Activated T-helper 1 cell treated with anti-CD3 and anti-CD28 coated beads, Interleukin-12 subunit alpha, Interleukin-12 subunit beta, Interleukin-2, Interleukin-4 antibody, amounts not matched to agents 30 ng/mL and 10 ng/mL and 1 ng/mL, durations not matched to agents 14 hours and 24 hours and 36 hours (primary cell): ENCODE measurements at regions not wholly inside any gene's neighbourhood (a gene's known extent, or its start where the extent isn't known, plus 50 kb on each side); places are given as distances from the start of the nearest gene placed in this dataset.
"Not testable (repeated sequence)": the region's sequence is repeated elsewhere in the genome, so short reads cannot be mapped to it uniquely, and the experiment has no call there.

ENCODE experiments used
- DNase-seq: peaks from one replicate; pipeline ENCODE4 v3.0.0; 2021; ENCODE audit warnings: low spot score
- H3K27ac Mint-ChIP-seq: one replicate; pipeline ENCODE4 v1.8.0; 2021; ENCODE audit warnings: mild to moderate bottlenecking, mixed read lengths
- H3K27me3 Mint-ChIP-seq: one replicate; pipeline ENCODE4 v1.8.0; 2022; ENCODE audit warnings: mild to moderate bottlenecking, moderate library complexity, mixed read lengths; ENCODE audit not compliant: insufficient read depth
- H3K36me3 Mint-ChIP-seq: one replicate; pipeline ENCODE4 v1.8.0; 2021; ENCODE audit warnings: low read depth, mixed read lengths
- H3K4me1 Mint-ChIP-seq: one replicate; pipeline ENCODE4 v1.8.0; 2021; ENCODE audit warnings: low read depth, mixed read lengths
- H3K4me3 Mint-ChIP-seq: one replicate; pipeline ENCODE4 v1.8.0; 2021; ENCODE audit warnings: mild to moderate bottlenecking, moderate library complexity, mixed read lengths
- H3K9me3 Mint-ChIP-seq: one replicate; pipeline ENCODE4 v1.8.0; 2021; ENCODE audit warnings: mixed read lengths
- intact Hi-C: fragments of 100-400 bp; cut with micrococcal nuclease; formaldehyde crosslinking; loops from one replicate; pipeline ENCODE4 v1.15.1; 2024

GRCh38 chr16:72473631-72474030 lies 301.7 kb upstream of the PMFBP1 start:
- Mint-ChIP-seq H3K4me3 (no peak overlapping the region), H3K36me3 (peaks cover 2% of the 10 kb centered on the region), H3K27ac (no peak overlapping the region), H3K9me3 (no peaks in the 10 kb centered on the region), H3K27me3 (no peaks in the 10 kb centered on the region), H3K4me1 (peaks cover 20% of the 10 kb centered on the region)
- intact Hi-C loops, result loop anchor here (2.0 to 10.0 kb wide), 4 partner anchors 191 to 581 kb away; partner anchors contain the start of gene DHODH
- DNase-seq, result no peak

GRCh38 chr16:72471317-72471924 lies 299.5 kb upstream of the PMFBP1 start:
- Mint-ChIP-seq H3K9me3 (no peaks in the 10 kb centered on the region), H3K27ac (no peak overlapping the region), H3K27me3 (peaks cover 4% of the 10 kb centered on the region), H3K4me1 (peaks cover 20% of the 10 kb centered on the region), H3K36me3 (no peaks in the 10 kb centered on the region), H3K4me3 (no peak overlapping the region)
- intact Hi-C loops, result loop anchor here (10.0 kb wide), 2 partner anchors 313 to 583 kb away; no protein-coding TSS in a partner anchor
- no peak for DNase-seq

DNA sequence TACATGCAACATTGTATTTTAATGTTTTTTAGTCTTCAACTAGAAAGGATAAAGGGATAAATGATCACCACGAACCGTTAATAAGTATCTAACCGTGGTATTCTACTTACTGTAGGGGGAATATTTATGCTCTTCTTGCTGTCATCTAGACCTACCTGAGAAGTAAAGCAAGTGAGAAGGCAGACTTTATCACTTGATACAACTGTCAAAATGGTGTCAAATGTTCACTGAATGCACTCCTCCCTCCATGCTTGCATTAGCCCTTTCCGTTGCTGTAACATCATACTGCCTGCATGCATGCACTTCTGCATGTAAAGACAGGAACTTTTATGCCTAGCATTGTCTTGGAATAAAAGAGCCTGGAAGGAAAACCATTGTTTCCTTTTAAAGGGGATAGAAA lies 298.6 kb upstream of the PMFBP1 start:
- Mint-ChIP-seq H3K4me1 (peaks cover 16% of the 10 kb centered on the region), H3K27ac (no peak overlapping the region), H3K27me3 (peaks cover 4% of the 10 kb centered on the region), H3K36me3 (no peaks in the 10 kb centered on the region), H3K9me3 (no peaks in the 10 kb centered on the region), H3K4me3 (no peak overlapping the region)
- intact Hi-C loops, result loop anchor here (10.0 kb wide), 2 partner anchors 314 to 584 kb away; no protein-coding TSS in a partner anchor
- DNase-seq, result no peak

DNA sequence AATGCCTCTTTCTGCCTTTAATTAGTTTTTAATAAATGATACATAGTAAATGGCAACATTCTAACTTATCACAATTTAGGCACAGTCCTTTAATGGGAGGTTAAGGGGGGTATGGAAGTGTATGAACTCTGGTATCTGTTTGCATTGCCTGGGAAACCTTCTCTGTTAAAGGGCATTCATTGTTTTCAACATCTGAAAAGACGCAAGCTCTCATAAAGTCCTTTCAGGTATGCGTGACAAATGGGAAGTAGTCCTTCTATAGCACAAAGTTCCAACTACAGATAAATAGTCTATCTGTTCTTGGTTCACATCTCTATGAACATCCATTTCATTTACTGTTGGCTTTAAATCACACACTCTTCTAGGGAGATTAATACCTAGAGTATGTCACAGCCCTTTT lies 298.0 kb upstream of the PMFBP1 start:
- no peak overlapping the region for H3K4me3 Mint-ChIP-seq
- no peak for DNase-seq
- H3K9me3 Mint-ChIP-seq, result no peaks in the 10 kb centered on the region
- no peak overlapping the region for H3K27ac Mint-ChIP-seq
- peaks cover 4% of the 10 kb centered on the region for H3K27me3 Mint-ChIP-seq
- intact Hi-C loops, result loop anchor here (10.0 kb wide), 3 partner anchors 225 to 585 kb away; no protein-coding TSS in a partner anchor
- H3K36me3 Mint-ChIP-seq, result no peaks in the 10 kb centered on the region
- H3K4me1 Mint-ChIP-seq, result peaks cover 13% of the 10 kb centered on the region

GRCh38 chr16:72468582-72468981 lies 296.6 kb upstream of the PMFBP1 start:
- Mint-ChIP-seq H3K27ac (no peak overlapping the region), H3K4me3 (no peak overlapping the region)
- intact Hi-C loops, result loop anchor here (10.0 kb wide), 1 partner anchor 224 kb away; no protein-coding TSS in a partner anchor

GRCh38 chr16:72467157-72467759 lies 295.3 kb upstream of the PMFBP1 start:
- Mint-ChIP-seq H3K27ac (no peak overlapping the region), H3K27me3 (peaks cover 4% of the 10 kb centered on the region), H3K9me3 (no peaks in the 10 kb centered on the region), H3K4me1 (no peaks in the 10 kb centered on the region), H3K4me3 (no peak overlapping the region), H3K36me3 (no peaks in the 10 kb centered on the region)
- intact Hi-C loops, result loop anchor here (1.0 to 10.0 kb wide), 2 partner anchors 67 to 222 kb away; no protein-coding TSS in a partner anchor
- no peak for DNase-seq

More at GRCh38 chr16:72468582-72468981, 296.6 kb upstream of the PMFBP1 start:
- DNase-seq, result no peak
- no peaks in the 10 kb centered on the region for H3K9me3 Mint-ChIP-seq
- no peaks in the 10 kb centered on the region for H3K4me1 Mint-ChIP-seq
- peaks cover 4% of the 10 kb centered on the region for H3K27me3 Mint-ChIP-seq
- H3K36me3 Mint-ChIP-seq, result no peaks in the 10 kb centered on the region

DNA sequence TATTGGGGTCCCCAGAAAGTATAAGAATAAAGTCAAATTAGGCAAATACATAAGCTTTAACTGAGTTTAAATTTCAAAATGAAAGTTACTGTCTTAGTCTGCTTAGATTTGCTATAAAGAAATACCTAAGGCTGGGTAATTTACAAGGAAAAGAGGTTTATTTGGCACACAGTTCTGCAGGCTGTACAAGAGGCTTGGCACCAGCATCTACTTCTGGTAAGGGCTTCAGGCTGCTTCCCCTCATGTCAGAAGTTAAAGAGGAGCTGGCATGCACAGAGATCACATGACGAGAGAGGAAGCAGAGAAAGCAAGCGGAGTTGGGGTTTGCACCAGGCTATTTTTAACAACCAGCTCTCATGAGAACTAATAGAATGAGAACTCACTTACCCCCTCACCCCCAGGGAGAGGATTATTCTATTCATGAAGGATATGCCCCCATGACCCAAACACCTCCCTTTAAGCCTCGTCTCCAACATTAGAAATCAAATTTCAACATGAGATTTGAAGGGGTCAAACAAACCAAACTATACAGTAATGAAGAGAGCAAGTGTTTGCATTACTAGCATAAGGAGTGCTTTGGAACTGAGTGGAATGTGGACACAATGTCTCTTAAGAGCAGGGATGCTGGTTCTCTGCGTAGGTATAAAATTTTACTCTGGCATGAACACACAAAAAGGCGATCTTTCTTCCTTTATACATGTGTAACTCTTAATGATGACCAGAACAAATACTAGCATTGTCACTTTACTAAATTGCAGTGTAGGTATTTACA lies 292.8 kb upstream of the PMFBP1 start:
- Mint-ChIP-seq H3K4me1 (no peaks in the 10 kb centered on the region), H3K27ac (no peak overlapping the region), H3K4me3 (no peak overlapping the region), H3K9me3 (no peaks in the 10 kb centered on the region), H3K27me3 (peaks cover 4% of the 10 kb centered on the region), H3K36me3 (no peaks in the 10 kb centered on the region)
- intact Hi-C loops, result loop anchor here (10.0 kb wide), 1 partner anchor 220 kb away; no protein-coding TSS in a partner anchor
- no peak for DNase-seq

DNA sequence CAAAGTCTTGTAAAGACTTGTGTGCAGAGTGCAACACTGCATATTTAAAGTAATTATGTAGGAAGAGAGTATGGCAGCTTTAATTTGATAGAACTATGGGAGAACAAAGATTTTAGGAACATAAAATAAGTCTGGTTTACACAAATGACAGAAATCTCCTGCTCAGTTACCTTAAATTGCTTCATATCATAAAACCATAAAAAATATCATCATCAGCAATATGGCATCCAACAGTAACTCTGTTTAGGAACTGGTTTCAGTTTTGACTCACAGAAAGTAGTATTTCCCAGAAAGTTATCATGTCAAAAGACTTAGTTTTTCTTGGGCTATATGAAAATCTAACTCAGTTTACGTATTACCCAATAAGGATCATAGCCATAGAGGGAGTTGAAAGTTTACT lies 292.1 kb upstream of the PMFBP1 start:
- intact Hi-C loops, result loop anchor here (10.0 kb wide), 1 partner anchor 219 kb away; no protein-coding TSS in a partner anchor
- no peak overlapping the region for H3K27ac Mint-ChIP-seq
- no peaks in the 10 kb centered on the region for H3K36me3 Mint-ChIP-seq
- no peaks in the 10 kb centered on the region for H3K9me3 Mint-ChIP-seq
- DNase-seq, result no peak
- H3K27me3 Mint-ChIP-seq, result peaks cover 4% of the 10 kb centered on the region
- H3K4me3 Mint-ChIP-seq, result no peak overlapping the region
- no peaks in the 10 kb centered on the region for H3K4me1 Mint-ChIP-seq

- Mint-ChIP-seq H3K27me3 (no peaks in the 10 kb centered on the region), H3K4me1 (no peaks in the 10 kb centered on the region), H3K9me3 (peaks cover 18% of the 10 kb centered on the region), H3K36me3 (peaks cover 2% of the 10 kb centered on the region), H3K27ac (no peak overlapping the region), H3K4me3 (no peak overlapping the region)
- intact Hi-C loops, result no loop called here
- no peak for DNase-seq
Observed at GRCh38 chr16:72458035-72458434, 286.1 kb upstream of the PMFBP1 start.

GRCh38 chr16:72457243-72457940 lies 285.4 kb upstream of the PMFBP1 start:
- H3K4me3 Mint-ChIP-seq, result no peak overlapping the region
- H3K27ac Mint-ChIP-seq, result no peak overlapping the region
- no peak for DNase-seq
- peaks cover 2% of the 10 kb centered on the region for H3K36me3 Mint-ChIP-seq
- H3K27me3 Mint-ChIP-seq, result no peaks in the 10 kb centered on the region
- H3K9me3 Mint-ChIP-seq, result peaks cover 18% of the 10 kb centered on the region
- intact Hi-C loops, result no loop called here
- no peaks in the 10 kb centered on the region for H3K4me1 Mint-ChIP-seq

DNA sequence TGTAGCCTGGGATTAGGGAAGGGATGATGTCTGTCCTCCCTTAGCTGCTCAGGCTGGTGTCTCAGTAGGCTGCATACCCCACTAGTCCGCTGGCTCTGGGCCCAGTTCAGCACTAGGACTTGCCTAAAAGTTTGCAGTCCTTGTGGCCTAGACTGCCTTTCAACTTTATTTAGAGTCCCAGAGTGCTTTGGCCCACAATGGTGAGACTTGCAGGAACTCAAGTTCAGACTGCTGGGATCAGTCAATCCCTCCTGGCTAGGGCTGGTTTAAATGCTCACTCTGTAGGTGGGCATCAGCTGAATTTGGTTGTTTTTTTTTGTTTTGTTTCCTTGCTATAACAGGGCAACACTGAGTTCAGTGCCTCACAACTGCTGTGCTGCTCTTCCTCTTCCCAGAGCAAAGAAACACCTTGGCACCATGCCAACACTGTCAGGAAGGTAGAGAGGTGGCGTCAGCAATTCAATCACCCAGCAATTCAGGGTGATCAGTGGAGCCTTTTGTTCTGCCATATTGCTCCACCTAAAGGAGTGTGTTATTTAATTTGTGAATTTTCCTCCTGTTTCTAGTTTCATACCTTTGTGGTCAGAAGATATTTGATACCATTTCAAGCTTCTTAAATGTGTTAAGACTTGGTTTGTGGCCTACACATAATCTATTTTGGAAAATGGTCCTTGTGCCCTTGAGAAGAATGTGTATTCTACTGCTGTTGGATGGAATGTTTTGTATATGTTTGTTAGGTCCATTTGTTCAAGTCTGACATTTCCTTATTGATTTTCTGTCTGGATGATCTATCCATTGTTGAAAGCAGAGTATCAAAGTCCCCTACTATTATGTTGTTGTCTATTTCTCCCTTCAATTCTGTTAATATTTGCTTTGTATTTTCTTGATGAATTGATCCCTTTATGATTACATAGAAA lies 284.0 kb upstream of the PMFBP1 start:
- peaks cover 18% of the 10 kb centered on the region for H3K9me3 Mint-ChIP-seq
- DNase-seq, result no peak
- intact Hi-C loops, result no loop called here

DNA sequence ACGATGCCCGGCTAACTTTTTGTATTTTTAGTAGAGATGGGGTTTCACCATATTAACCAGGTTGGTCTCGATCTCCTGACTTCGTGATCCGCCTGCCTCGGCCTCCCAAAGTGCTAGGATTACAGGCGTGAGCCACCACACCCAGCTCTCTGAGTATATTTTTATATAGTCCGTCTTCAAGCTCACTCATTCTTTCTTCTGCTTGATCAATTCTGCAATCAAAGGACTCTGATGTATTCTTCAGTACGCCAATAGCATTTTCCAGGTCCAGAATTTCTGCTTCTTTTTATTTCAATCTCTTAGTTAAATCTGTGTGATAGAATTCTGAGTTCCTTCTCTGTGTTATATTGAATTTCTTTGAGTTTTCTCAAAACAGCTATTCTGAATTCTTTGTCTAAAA lies 281.9 kb upstream of the PMFBP1 start:
- H3K27me3 Mint-ChIP-seq, H3K27ac Mint-ChIP-seq, DNase-seq, H3K36me3 Mint-ChIP-seq, intact Hi-C loops, H3K4me1 Mint-ChIP-seq, H3K4me3 Mint-ChIP-seq: not testable (repeated sequence)
- H3K9me3 Mint-ChIP-seq, result peaks cover 18% of the 10 kb centered on the region

More for the DNA sequence above, 284.0 kb upstream of the PMFBP1 start:
- Mint-ChIP-seq H3K4me1 (no peaks in the 10 kb centered on the region), H3K36me3 (peaks cover 2% of the 10 kb centered on the region), H3K27ac (no peak overlapping the region), H3K4me3 (no peak overlapping the region), H3K27me3 (no peaks in the 10 kb centered on the region)
